Fibroblast of villous mesenchyme (primary cell): ENCODE measurements at regions not wholly inside any gene's neighbourhood (a gene's known extent, or its start where the extent isn't known, plus 50 kb on each side); places are given as distances from the start of the nearest gene placed in this dataset.

Experiments
- DNase-seq: peaks from one replicate; pipeline ENCODE4 v3.0.0-alpha.2; 2010; ENCODE audit warnings: low read depth
- H3K4me3 ChIP-seq: 2 replicates; pipeline ENCODE4 v1.5.1; 2011; ENCODE audit warnings: low read depth, mild to moderate bottlenecking, low read length
- TF ChIP-seq, protein P1 (sequence below): IDR thresholded peaks from 2 replicates; pipeline ENCODE4 v1.5.1; 2012; ENCODE audit warnings: low read depth, mild to moderate bottlenecking, low read length; ENCODE audit not compliant: insufficient read depth

DNA sequence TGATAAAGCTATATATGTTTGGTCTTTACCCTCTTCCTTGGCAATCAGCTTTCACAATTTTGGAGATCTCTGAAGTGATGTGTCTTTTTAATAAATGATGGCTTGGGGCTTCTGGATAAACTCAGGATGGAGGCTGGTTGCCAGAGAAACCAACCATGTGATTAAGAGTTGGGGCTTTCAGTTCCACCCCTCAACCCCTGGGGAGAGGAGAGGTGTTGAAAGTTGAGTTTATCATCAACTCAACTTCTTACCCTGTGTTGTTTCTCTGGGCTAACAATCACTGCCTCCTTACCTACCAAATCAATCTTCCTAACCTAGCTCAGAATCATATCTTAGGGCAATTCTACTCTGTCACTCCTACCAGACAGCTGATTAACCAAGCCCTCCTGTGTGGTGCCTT lies 735.8 kb downstream of the ZPLD1 start:
- TF ChIP-seq, protein P1, sequence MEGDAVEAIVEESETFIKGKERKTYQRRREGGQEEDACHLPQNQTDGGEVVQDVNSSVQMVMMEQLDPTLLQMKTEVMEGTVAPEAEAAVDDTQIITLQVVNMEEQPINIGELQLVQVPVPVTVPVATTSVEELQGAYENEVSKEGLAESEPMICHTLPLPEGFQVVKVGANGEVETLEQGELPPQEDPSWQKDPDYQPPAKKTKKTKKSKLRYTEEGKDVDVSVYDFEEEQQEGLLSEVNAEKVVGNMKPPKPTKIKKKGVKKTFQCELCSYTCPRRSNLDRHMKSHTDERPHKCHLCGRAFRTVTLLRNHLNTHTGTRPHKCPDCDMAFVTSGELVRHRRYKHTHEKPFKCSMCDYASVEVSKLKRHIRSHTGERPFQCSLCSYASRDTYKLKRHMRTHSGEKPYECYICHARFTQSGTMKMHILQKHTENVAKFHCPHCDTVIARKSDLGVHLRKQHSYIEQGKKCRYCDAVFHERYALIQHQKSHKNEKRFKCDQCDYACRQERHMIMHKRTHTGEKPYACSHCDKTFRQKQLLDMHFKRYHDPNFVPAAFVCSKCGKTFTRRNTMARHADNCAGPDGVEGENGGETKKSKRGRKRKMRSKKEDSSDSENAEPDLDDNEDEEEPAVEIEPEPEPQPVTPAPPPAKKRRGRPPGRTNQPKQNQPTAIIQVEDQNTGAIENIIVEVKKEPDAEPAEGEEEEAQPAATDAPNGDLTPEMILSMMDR, result no peak
- H3K4me3 ChIP-seq, result no peak overlapping the region
- no peak for DNase-seq

DNA sequence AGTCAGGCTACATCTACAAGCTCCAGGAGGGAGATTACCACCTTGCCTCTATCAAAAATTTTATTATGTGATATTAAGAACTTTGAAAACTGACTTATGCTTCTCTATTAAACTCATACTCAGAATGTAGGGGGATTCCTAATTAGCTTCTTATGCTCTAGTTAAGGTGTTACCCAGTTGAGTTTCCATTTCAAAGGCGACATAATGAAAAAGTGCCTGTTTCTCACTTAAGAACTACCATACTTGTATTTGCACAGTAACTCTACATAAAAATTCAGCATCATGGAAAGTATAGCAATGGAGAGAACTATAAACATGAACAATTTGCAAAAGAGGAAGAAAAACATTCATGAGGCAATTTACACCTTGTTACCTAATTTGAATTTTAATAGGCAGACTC lies 739.1 kb downstream of the ZPLD1 start:
- TF ChIP-seq, protein P1, result no peak
- H3K4me3 ChIP-seq, result no peak overlapping the region
- DNase-seq, result no peak

DNA sequence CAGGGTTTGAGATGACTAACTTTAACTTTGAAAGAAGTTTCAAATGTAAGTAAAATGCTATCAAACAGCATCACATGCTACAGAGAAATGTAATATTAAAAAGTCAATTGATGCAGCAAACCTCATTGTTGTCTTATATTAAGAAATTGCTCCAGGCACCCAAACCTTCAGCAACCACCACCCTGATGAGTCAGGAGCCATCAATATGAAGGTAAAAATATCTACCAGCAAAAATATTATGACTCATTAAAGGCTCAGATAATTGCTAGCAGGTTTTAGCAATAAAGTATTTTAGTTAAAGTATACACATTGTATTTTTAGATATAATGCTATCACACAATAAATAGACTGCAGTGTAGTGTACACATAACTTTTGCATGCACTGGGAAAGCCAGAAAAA lies 746.3 kb downstream of the ZPLD1 start:
- TF ChIP-seq, protein P1, result no peak
- no peak overlapping the region for H3K4me3 ChIP-seq
- DNase-seq, result no peak

DNA sequence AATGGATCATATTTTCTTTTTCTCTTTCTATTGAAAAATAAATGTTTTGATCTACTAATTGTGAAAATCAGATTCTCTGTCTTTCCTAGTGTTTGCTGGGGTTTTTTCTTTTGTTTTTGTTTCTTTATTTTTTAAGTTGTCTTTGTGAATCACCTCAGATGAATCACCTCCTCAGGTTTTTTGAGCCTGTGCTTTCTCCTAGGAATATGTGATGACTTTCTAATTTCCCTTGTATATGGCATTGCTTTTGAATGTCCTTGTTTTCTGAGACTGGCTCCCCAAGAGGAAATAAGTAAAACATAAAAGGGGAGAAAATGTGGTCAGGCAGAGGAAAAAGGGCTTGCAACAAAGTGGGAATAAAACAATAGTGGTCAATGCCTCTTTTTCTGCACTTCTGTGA lies 750.0 kb downstream of the ZPLD1 start:
- no peak for DNase-seq
- no peak overlapping the region for H3K4me3 ChIP-seq
- TF ChIP-seq, protein P1, result no peak

DNA sequence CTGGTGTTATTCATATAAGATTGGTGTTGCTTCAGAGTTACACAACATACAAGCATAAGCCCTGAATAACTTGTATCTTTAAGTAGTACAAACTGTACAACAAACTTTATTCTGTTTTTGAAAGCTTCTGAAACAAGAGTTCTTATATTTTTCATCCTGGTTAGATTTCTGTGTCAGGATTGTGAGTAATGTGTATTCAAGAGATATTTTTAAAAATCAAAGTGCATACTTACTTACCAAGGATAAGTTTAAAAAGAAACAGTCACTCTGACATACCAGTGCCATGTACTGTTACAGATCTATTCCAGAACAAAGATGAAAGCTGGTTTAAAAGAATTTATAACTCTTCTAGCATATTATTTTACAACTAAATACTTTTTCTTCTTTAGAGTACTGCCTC lies 755.1 kb downstream of the ZPLD1 start:
- DNase-seq, result no peak
- TF ChIP-seq, protein P1, result no peak
- no peak overlapping the region for H3K4me3 ChIP-seq

DNA sequence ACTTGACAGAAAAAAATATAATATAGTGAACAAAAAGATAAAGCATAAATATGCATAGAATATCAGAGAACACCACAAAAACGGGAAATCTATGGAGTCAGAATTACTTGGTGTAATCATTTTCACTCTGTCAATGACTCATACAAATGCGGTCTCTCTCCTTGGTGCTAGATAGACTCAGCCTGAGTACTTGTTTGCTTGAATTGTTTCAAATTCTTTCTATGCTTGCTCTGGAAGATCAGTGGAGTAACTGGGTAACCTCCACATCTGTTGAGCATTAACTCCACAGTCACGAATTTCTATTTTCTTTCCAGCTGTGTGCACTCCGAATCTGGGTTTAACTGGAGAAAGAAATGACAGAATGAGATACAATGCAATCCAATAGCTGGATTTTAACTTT lies 760.4 kb downstream of the ZPLD1 start:
- no peak for DNase-seq
- TF ChIP-seq, protein P1, result no peak
- no peak overlapping the region for H3K4me3 ChIP-seq

DNA sequence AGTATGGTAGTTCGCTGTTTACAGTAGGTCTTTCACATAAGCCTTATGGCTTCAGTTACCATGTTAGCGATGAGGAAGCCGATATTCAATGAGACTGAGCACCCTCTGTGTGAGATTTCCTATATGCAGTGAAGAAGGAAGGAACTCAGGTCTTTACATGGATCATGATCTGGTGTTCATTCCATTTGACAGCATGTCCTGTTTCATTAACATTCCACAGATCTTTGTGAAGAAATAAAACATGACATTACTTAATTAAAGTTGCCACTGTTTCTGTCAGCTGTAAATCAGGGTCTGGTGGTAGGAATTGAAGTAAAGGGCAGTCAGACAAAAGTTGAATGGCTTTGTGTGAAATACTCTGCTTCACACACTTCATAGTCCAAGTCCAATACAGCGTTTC lies 768.6 kb downstream of the ZPLD1 start:
- DNase-seq, result no peak
- H3K4me3 ChIP-seq, result no peak overlapping the region
- TF ChIP-seq, protein P1, result no peak
